SK-N-MC (cell line): ENCODE measurements at regions not wholly inside any gene's neighbourhood (a gene's known extent, or its start where the extent isn't known, plus 50 kb on each side); places are given as distances from the start of the nearest gene placed in this dataset.

Source experiments
- EZH2 ChIP-seq: fragments of 200-600 bp; sonication (generic); IDR thresholded peaks from one replicate; pipeline ENCODE4 v1.6.1; 2017; ENCODE audit warnings: antibody characterized with exemption
- POLR2AphosphoS5 ChIP-seq: IDR thresholded peaks from 2 replicates; pipeline ENCODE4 v1.6.1; 2012; ENCODE audit warnings: mild to moderate bottlenecking, low read depth, low read length, borderline replicate concordance

GRCh38 chr6:15008269-15008668 is 237.6 kb upstream of the JARID2 start:
- TF ChIP-seq EZH2 = no peak
- TF ChIP-seq POLR2AphosphoS5 = no peak
